SK-N-SH treated with all-trans-retinoic acid at 6 μM for 48 hours (cell line): ENCODE measurements at regions not wholly inside any gene's neighbourhood (a gene's known extent, or its start where the extent isn't known, plus 50 kb on each side); places are given as distances from the start of the nearest gene placed in this dataset.

ENCODE experiments used
- BACH2 ChIP-seq: fragments of 250-450 bp; sonication (Bioruptor Pico); IDR thresholded peaks from 2 replicates; pipeline ENCODE4 v1.9.0; 2021; ENCODE audit warnings: mild to moderate bottlenecking, borderline replicate concordance
- SNAI2 ChIP-seq: fragments of 250-450 bp; sonication (Bioruptor Pico); IDR thresholded peaks from 2 replicates; pipeline ENCODE4 v1.5.0; 2020; ENCODE audit warnings: mild to moderate bottlenecking, moderate library complexity
- TF ChIP-seq, protein P1 (sequence below): fragments of 250-450 bp; sonication (Bioruptor Pico); IDR thresholded peaks from 2 replicates; pipeline ENCODE4 v1.5.1; 2020; ENCODE audit warnings: low read depth, mild to moderate bottlenecking, moderate library complexity
- TF ChIP-seq, protein P2 (sequence below): fragments of 250-450 bp; sonication (Bioruptor Pico); IDR thresholded peaks from 2 replicates; pipeline ENCODE4 v1.5.1; 2021; ENCODE audit warnings: mild to moderate bottlenecking, moderate library complexity

GRCh38 chr17:77890771-77891170 lies 67.7 kb upstream of the TNRC6C start:
- TF ChIP-seq, protein P1, sequence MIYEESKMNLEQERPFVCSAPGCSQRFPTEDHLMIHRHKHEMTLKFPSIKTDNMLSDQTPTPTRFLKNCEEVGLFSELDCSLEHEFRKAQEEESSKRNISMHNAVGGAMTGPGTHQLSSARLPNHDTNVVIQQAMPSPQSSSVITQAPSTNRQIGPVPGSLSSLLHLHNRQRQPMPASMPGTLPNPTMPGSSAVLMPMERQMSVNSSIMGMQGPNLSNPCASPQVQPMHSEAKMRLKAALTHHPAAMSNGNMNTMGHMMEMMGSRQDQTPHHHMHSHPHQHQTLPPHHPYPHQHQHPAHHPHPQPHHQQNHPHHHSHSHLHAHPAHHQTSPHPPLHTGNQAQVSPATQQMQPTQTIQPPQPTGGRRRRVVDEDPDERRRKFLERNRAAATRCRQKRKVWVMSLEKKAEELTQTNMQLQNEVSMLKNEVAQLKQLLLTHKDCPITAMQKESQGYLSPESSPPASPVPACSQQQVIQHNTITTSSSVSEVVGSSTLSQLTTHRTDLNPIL (CRISPR knock-in tag), result no peak
- TF ChIP-seq SNAI2, result no peak
- TF ChIP-seq, protein P2, sequence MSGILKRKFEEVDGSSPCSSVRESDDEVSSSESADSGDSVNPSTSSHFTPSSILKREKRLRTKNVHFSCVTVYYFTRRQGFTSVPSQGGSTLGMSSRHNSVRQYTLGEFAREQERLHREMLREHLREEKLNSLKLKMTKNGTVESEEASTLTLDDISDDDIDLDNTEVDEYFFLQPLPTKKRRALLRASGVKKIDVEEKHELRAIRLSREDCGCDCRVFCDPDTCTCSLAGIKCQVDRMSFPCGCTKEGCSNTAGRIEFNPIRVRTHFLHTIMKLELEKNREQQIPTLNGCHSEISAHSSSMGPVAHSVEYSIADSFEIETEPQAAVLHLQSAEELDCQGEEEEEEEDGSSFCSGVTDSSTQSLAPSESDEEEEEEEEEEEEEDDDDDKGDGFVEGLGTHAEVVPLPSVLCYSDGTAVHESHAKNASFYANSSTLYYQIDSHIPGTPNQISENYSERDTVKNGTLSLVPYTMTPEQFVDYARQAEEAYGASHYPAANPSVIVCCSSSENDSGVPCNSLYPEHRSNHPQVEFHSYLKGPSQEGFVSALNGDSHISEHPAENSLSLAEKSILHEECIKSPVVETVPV (CRISPR knock-in tag), result no peak
- no peak for TF ChIP-seq BACH2 (CRISPR knock-in tag)
